GM18502 (cell line): ENCODE measurements at regions not wholly inside any gene's neighbourhood (a gene's known extent, or its start where the extent isn't known, plus 50 kb on each side); places are given as distances from the start of the nearest gene placed in this dataset.

Experiments
- ATAC-seq: cut with Tn5 transposase; IDR thresholded peaks from one replicate; pipeline ENCODE4 v1.9.1; 2021; ENCODE audit warnings: mild to moderate bottlenecking; ENCODE audit not compliant: unreplicated experiment, poor library complexity

DNA sequence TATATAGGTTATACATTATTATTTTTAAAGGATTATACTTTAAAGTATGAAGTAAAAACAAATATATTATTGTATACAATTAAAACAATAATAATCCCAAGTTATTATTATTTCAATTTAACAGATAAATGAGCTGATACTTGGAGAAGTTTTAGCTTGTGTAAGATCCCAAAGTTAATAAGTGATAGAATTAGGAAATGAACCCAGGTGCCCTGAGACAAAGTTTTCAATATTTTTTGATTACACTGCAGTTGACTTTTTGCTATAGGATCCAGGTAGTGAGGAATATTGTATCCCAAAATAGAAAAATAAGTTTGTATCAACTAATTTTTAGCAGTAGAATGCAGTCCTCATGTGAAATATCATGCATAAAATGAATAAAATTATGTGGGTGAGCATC lies 543.2 kb upstream of the ZNF608 start:
- ATAC-seq = no peak

- no peak for ATAC-seq
Observed at GRCh38 chr5:125290935-125291334, 544.5 kb upstream of the ZNF608 start.

- no peak for ATAC-seq
Observed at GRCh38 chr5:125291447-125291846, 545.0 kb upstream of the ZNF608 start.

DNA sequence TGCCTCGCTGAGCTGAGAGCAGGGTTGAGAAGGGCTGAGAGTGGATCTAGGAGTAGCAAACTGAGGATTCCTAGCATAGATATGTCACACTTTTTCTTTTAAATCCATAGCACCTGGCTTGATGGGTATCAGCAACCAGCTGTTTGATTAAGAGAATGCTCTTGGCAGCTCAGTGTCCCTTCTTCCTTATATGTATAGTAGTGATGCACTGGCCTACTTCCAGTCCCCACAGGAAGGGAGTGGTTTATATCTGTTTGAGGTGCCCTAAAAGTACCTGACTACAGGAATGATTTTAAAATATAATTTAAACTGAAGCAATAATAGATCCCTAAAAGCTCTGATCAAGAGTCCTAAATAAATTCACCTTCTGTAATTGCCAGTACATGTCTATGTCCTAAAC lies 546.8 kb upstream of the ZNF608 start:
- no peak for ATAC-seq

GRCh38 chr5:125293726-125294125 lies 547.3 kb upstream of the ZNF608 start:
- ATAC-seq = no peak

- no peak for ATAC-seq
Observed at GRCh38 chr5:125294844-125295243, 548.4 kb upstream of the ZNF608 start.

DNA sequence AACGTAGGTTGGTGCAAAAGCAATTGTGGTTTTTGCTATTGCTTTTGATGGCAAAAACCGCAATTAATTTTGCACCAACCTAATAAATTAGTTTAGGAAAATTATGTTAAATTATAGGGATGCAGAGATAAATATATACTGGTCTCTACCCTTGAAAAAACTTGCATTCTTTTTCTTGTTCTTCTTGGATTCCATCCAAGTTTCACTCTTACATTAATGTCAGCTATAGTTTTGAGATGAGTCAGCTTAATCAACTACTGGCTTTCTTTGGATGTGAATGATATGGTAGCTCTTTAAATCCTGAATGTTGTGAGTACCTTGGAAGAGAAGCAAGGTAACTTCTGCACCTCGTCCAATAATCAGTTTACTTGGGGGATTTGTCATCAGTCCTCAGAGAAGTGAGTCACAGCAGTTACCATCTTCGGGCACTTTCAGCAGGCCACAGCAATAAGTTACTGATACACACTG lies 549.0 kb upstream of the ZNF608 start:
- ATAC-seq = peak; percentile 61

DNA sequence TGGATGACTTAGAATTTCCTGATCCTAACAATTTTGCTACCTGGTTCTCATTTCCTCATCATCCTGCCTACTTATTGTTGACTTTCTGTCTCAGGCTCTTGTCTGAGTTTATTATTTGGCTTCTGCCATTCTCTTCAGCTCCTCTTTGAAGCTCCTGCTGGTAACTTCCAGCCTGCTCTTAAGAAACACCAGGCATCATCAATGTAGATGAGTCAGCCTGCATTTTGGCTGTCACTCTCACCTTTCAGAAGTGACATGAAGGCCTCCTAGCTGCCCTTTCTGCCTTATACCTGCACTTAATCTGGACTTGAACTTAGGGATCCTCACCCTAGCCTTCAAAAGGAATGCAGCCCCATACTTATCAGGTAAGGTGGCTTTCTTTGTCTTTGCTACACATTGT lies 551.8 kb upstream of the ZNF608 start:
- no peak for ATAC-seq

GRCh38 chr5:125298746-125299379 lies 552.4 kb upstream of the ZNF608 start:
- no peak for ATAC-seq

DNA sequence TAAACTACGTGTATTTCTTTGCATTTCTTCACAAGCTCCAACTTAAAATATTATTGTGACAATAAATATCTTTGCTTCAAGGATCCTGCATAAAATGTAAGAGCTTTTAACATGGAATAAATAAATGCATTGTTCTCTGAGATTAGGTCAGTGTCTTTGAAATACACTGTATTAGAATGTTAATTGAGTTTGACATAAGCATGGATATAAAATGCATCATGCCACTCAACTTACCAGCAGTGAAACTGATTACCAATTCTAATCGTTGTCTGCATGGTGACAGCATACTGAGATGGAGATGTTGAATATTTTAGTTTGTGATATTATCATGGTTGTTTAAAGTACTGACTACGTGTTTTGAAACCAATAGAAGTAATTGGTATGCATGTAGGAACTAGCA lies 555.3 kb upstream of the ZNF608 start:
- no peak for ATAC-seq

DNA sequence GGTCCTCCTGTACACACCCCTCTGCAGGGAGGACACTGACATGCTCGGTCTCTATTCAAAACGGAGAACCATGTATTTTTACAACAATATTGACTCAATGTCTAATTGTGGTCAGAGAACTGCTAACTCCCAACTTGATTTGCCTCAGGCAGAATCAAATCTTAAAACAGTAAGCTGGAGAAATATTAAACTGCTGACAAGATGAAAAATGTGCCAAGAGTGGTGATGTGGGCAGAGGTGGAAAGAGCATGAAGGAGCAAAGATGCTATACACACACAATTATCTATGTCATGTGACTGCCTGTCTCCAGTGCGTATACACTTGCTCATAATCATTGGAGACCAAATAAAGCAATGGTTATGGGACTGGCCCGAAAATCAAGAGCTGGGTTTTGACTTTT lies 556.1 kb upstream of the ZNF608 start:
- no peak for ATAC-seq

DNA sequence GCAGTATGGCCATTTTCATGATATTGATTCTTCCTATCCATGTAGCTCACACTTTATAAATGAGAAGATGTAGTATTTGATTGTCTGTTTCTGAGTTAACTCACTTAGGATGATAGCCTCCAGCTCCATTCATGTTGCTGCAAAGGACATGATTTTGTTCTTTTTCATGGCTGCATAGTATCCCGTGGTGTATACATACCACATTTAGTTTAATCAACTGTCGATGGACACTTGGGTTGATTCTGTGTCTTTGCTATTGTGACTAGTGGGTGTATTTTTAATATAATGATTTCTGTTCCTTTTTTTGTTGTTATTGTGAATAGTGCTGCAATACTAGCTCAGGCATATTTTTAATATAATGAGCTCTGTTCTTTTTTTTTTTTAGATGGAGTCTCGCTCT lies 560.3 kb upstream of the ZNF608 start:
- no peak for ATAC-seq

GRCh38 chr5:125310749-125311148 lies 564.3 kb upstream of the ZNF608 start:
- ATAC-seq = no peak

- no peak for ATAC-seq
Observed at GRCh38 chr5:125311743-125312142, 565.3 kb upstream of the ZNF608 start.

GRCh38 chr5:125313555-125313954 lies 567.1 kb upstream of the ZNF608 start:
- no peak for ATAC-seq

- no peak for ATAC-seq
Observed at GRCh38 chr5:125315306-125315705, 568.9 kb upstream of the ZNF608 start.

- no peak for ATAC-seq
Observed at GRCh38 chr5:125316391-125316790, 570.0 kb upstream of the ZNF608 start.

DNA sequence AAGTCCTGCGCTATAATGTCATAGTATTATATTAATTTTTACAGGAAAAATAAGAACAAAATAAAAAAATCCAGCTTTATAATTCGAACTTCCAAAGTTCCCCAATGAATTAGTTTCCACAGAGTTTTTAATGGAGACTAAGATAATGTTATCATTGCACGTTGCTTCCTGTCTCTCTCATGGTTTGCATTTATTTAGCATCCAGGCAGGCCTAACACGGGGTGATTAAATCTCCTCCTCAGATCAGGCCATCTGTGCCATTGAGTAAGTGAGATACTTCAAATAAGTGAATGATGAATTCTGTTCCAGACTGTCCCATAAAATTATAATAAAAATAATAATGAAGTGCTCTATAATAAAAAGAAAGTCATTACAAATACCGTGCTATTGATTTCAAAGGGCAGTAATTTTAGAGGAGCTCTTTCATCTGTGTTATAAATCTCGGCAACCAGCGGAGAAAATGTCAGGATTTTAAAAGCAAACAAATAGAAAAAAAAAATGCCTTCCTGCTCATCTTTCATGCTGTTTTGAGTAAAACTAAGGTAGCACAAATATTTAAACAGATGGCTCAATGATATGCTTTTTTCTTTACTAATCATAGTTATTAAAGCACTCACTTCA lies 570.6 kb upstream of the ZNF608 start:
- ATAC-seq = no peak

DNA sequence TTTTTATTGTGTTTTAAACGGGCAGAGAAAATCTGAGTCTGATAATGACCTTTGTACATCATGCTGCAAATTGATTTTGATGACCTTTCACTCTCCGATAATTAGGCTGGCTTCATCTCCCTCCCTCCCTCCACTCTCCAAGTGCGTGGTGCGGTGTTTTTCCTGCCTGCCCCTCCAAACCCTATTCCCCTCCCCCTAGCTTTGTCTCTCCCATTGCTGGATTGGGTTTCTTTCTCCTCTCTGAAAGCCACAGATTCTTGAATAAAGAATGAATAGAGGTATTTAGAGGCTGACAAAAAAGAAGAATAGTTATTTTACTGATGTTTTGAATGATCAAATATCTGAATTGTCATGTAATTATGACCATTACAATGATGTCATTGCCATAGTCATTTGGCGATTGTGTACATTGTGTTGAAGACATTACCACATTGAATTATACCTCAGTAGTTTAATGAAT lies 571.1 kb upstream of the ZNF608 start:
- ATAC-seq = no peak

DNA sequence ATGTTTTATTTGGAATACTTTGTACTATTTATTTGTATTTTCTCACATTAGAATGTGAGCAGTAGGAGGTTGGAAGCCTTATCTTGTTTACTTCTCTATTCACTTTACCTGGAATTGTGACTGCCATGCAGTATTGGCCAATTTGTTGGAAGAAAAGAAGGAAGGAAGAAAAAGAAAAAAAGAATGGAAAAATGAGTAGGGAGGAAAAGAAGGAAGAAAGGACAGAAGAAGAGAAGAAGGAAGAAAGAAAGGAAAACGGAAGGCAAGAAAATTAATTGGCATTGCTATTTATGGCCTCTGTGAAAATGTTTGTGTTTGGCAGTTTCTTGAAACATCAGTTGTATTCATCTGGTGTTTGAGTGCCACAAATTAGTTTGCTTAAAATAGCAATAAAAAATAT lies 575.2 kb upstream of the ZNF608 start:
- no peak for ATAC-seq

DNA sequence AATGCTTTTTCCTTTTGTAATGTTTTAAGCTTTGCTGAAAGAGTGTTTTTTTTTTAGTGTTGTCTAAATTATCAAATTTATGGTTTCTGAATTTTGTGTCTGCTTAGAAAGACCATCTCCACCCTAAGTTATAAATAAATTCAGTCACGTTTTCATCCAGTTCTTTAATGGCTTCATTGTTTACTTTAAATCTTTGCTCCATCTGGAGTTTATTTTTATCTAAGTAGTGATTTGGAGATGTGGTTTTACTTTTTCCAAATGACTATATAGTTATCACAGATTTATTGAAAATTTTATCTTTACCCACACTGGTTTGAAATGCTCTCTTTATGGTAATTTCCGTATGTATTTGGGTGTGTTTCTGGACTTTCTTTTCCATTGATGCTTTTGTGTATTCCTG lies 577.2 kb upstream of the ZNF608 start:
- ATAC-seq = no peak

- no peak for ATAC-seq
Observed at GRCh38 chr5:125325488-125326149, 579.2 kb upstream of the ZNF608 start.
